Osteoblast (primary cell): ENCODE measurements at regions not wholly inside any gene's neighbourhood (a gene's known extent, or its start where the extent isn't known, plus 50 kb on each side); places are given as distances from the start of the nearest gene placed in this dataset.
A peak's percentile ranks its signal among the peaks of the same experiment; 100 is the strongest.

Experiments
- DNase-seq: peaks from one replicate; pipeline ENCODE4 v3.0.0; 2011; ENCODE audit warnings: low spot score, mixed read lengths; ENCODE audit not compliant: insufficient read length; ENCODE audit errors: missing footprints
- H2AFZ ChIP-seq: 2 replicates; pipeline ENCODE4 v1.6.0; 2011; ENCODE audit warnings: mild to moderate bottlenecking, low read length
- H3K27ac ChIP-seq: 2 replicates; pipeline ENCODE4 v1.5.1; 2011; ENCODE audit warnings: mild to moderate bottlenecking, low read depth, low read length, moderate library complexity
- H3K27me3 ChIP-seq: 2 replicates; pipeline ENCODE4 v1.6.0; 2012; ENCODE audit warnings: mild to moderate bottlenecking, control low read depth, inconsistent platforms, low read length, moderate library complexity; ENCODE audit not compliant: insufficient read depth
- H3K36me3 ChIP-seq: 2 replicates; pipeline ENCODE4 v1.5.1; 2011; ENCODE audit warnings: mild to moderate bottlenecking, low read length, control low read depth, moderate library complexity; ENCODE audit not compliant: insufficient read depth
- H3K4me1 ChIP-seq: 2 replicates; pipeline ENCODE4 v1.5.1; 2011; ENCODE audit warnings: mild to moderate bottlenecking, low read length, control low read depth, moderate library complexity; ENCODE audit not compliant: insufficient read depth
- H3K4me2 ChIP-seq: 2 replicates; pipeline ENCODE4 v1.6.0; 2011; ENCODE audit warnings: mild to moderate bottlenecking, low read length; ENCODE audit not compliant: insufficient read depth
- H3K4me3 ChIP-seq: fragments of 200-600 bp; sonication (generic); 3 replicates; pipeline ENCODE4 v1.5.1; 2012; ENCODE audit warnings: mild to moderate bottlenecking, low read length, inconsistent platforms; ENCODE audit not compliant: insufficient read depth
- H3K79me2 ChIP-seq: 2 replicates; pipeline ENCODE4 v1.6.0; 2012; ENCODE audit warnings: mild to moderate bottlenecking, low read length, control low read depth, inconsistent platforms; ENCODE audit not compliant: insufficient read depth
- H3K9me3 ChIP-seq: 2 replicates; pipeline ENCODE4 v1.5.1; 2011; ENCODE audit warnings: low read depth, low read length, control low read depth
- H4K20me1 ChIP-seq: 2 replicates; pipeline ENCODE4 v1.6.0; 2012; ENCODE audit warnings: mild to moderate bottlenecking, low read length, control low read depth; ENCODE audit not compliant: insufficient read depth
- TF ChIP-seq, protein P1 (sequence below): IDR thresholded peaks from 2 replicates; pipeline ENCODE4 v1.5.1; 2011; ENCODE audit warnings: mild to moderate bottlenecking, low read depth, low read length, moderate library complexity; ENCODE audit errors: extremely low read depth

DNA sequence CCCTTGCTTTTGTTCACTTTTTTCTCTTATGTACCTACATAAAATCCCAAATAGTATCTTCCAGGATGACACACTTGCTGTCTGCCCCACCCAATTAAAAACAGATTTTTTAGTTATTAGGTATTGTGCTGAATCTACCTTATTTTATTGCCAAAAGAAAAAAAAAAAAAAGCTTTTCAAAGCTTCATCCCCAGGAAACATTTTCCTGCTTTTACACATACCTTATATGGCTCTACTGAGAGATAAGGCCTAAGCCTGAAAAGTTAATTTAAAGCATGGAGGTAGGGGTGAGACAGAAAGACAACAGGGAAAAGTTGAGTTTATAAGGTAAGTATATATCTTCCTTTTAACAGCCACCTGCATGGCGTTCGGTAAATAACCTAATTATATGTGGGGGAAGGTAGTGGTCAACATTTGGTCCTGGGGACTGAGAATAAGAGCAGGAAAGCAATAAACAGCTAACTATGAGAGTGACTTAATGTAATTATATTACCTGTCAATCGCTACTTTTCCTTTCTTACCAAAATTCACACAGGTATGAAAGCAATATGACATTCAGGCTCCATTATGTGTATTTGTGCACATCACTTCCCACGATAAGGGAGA is 54.6 kb upstream of the BOLA1 start:
- Histone ChIP-seq H4K20me1 (peaks cover 24% of the 10 kb centered on the region), H3K4me1 (peaks cover 29% of the 10 kb centered on the region), H3K4me3 (no peak overlapping the region), H3K9me3 (no peaks in the 10 kb centered on the region), H3K4me2 (peak overlapping the region; percentile 86), H3K27ac (peak overlapping the region; percentile 59), H3K36me3 (no peaks in the 10 kb centered on the region), H2AFZ (no peak overlapping the region), H3K79me2 (peaks cover 61% of the 10 kb centered on the region), H3K27me3 (no peaks in the 10 kb centered on the region)
- TF ChIP-seq, protein P1, sequence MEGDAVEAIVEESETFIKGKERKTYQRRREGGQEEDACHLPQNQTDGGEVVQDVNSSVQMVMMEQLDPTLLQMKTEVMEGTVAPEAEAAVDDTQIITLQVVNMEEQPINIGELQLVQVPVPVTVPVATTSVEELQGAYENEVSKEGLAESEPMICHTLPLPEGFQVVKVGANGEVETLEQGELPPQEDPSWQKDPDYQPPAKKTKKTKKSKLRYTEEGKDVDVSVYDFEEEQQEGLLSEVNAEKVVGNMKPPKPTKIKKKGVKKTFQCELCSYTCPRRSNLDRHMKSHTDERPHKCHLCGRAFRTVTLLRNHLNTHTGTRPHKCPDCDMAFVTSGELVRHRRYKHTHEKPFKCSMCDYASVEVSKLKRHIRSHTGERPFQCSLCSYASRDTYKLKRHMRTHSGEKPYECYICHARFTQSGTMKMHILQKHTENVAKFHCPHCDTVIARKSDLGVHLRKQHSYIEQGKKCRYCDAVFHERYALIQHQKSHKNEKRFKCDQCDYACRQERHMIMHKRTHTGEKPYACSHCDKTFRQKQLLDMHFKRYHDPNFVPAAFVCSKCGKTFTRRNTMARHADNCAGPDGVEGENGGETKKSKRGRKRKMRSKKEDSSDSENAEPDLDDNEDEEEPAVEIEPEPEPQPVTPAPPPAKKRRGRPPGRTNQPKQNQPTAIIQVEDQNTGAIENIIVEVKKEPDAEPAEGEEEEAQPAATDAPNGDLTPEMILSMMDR, result no peak
- DNase-seq, result peak; percentile 10

DNA sequence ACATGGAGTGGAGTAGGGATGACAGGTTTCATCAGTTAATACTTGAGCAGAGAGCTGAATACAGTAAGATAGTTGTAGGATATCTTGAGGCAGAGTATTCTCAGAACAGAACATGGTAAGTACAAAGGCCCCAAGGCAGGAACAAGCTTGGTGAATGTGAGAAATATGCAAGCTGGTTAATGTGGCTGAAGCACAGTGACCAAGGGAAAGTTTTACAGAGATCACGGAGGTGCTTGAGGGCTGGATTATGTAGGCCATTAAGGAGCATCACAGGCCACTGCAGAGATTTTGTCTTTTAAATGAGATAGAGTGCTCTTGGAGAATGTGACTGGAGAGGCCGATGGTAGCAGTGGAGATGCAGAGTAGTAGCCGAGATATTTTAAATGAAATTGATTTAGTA is 54.0 kb upstream of the BOLA1 start:
- H3K36me3 ChIP-seq, result no peaks in the 10 kb centered on the region
- no peak overlapping the region for H2AFZ ChIP-seq
- H3K4me3 ChIP-seq, result no peak overlapping the region
- H3K4me2 ChIP-seq, result no peak overlapping the region
- no peak overlapping the region for H3K27ac ChIP-seq
- no peaks in the 10 kb centered on the region for H3K9me3 ChIP-seq
- TF ChIP-seq, protein P1, result no peak
- H3K4me1 ChIP-seq, result peaks cover 31% of the 10 kb centered on the region
- H4K20me1 ChIP-seq, result peaks cover 24% of the 10 kb centered on the region
- H3K27me3 ChIP-seq, result no peaks in the 10 kb centered on the region
- DNase-seq, result no peak
- H3K79me2 ChIP-seq, result peaks cover 65% of the 10 kb centered on the region

GRCh38 chr1:149846042-149846441 is 53.3 kb upstream of the BOLA1 start:
- TF ChIP-seq, protein P1, result no peak
- Histone ChIP-seq H3K4me3 (no peak overlapping the region), H3K79me2 (peaks cover 65% of the 10 kb centered on the region), H3K36me3 (no peaks in the 10 kb centered on the region), H4K20me1 (peaks cover 24% of the 10 kb centered on the region), H3K4me2 (no peak overlapping the region), H3K27ac (no peak overlapping the region), H3K9me3 (no peaks in the 10 kb centered on the region), H2AFZ (no peak overlapping the region), H3K27me3 (no peaks in the 10 kb centered on the region), H3K4me1 (peaks cover 31% of the 10 kb centered on the region)
- DNase-seq, result no peak

DNA sequence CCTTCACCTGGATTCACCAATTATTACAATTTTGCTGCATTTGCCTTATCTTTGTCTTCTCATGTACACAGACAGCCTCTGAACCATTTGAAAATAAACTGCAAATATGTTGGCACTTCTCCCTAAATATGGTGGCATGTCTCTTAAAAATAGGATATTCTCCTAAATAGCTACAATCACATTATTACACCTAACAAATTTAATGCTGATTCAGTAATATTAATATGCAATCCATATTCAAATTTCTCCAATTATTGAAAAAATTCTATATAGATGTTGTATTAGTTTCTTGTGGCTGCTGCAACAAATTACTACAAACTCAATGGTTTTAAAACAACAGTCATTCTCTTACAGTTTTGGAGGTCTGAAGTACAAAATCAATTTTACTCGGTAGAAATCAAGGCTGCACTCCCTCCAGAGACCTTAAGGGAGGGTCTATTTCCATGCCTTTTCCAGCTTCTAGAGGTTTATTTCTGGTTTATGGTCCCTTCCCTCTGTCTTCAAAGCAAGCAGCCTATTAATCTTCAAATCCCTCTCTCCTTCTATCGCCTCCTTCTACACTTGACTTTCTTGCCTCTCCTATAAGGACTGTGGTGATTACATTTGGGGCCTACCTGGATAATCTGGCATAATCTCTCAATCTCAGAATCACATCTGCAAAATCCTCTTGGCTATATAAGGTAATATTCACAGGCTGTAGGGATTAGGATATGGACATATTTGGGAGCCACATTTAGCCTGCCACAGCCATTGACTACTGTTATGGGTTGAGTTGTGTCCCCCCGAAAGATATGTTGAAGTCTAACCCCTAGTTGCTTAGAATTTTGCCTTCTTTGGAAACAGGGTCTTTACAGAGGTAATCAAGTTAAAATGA is 52.5 kb upstream of the BOLA1 start:
- H3K9me3 ChIP-seq, result no peaks in the 10 kb centered on the region
- no peak overlapping the region for H3K27ac ChIP-seq
- H3K4me3 ChIP-seq, result no peak overlapping the region
- TF ChIP-seq, protein P1, result no peak
- H3K4me1 ChIP-seq, result peaks cover 31% of the 10 kb centered on the region
- peaks cover 24% of the 10 kb centered on the region for H4K20me1 ChIP-seq
- H3K36me3 ChIP-seq, result no peaks in the 10 kb centered on the region
- H3K27me3 ChIP-seq, result no peaks in the 10 kb centered on the region
- H3K79me2 ChIP-seq, result peaks cover 65% of the 10 kb centered on the region
- H3K4me2 ChIP-seq, result no peak overlapping the region
- DNase-seq, result no peak
- H2AFZ ChIP-seq, result no peak overlapping the region
